ENCODE measurements at regions not wholly inside any gene's neighbourhood (a gene's known extent, or its start where the extent isn't known, plus 50 kb on each side); places are given as distances from the start of the nearest gene placed in this dataset.
"Not testable (repeated sequence)": the region's sequence is repeated elsewhere in the genome, so short reads cannot be mapped to it uniquely, and the experiment has no call there.

- Mint-ChIP-seq H3K36me3 (ENCODE audit: unreplicated experiment) (no peaks in the 10 kb centered on the region), H3K4me3 (ENCODE audit: unreplicated experiment) (no peak overlapping the region), H3K27ac (ENCODE audit: unreplicated experiment) (peak overlapping the region; percentile 69), H3K4me1 (ENCODE audit: unreplicated experiment) (peaks cover 20% of the 10 kb centered on the region), H3K9me3 (ENCODE audit: unreplicated experiment) (no peaks in the 10 kb centered on the region), H3K27me3 (ENCODE audit: unreplicated experiment) (no peaks in the 10 kb centered on the region)
- no peak for TF ChIP-seq CTCF (IDR thresholded peaks at IDR 0.05)
- DNase-seq (ENCODE audit: extremely low spot score, unreplicated experiment), result no peak
Observed at GRCh38 chr7:32658034-32658433, 162.7 kb downstream of the AVL9 start.

GRCh38 chr7:32654549-32654948, 159.3 kb downstream of the AVL9 start:
- H3K27ac Mint-ChIP-seq (ENCODE audit: unreplicated experiment); H3K9me3 Mint-ChIP-seq (ENCODE audit: unreplicated experiment); H3K4me3 Mint-ChIP-seq (ENCODE audit: unreplicated experiment); DNase-seq (ENCODE audit: extremely low spot score, unreplicated experiment); H3K27me3 Mint-ChIP-seq (ENCODE audit: unreplicated experiment); H3K36me3 Mint-ChIP-seq (ENCODE audit: unreplicated experiment): not testable (repeated sequence)
- H3K4me1 Mint-ChIP-seq (ENCODE audit: unreplicated experiment), result peaks cover 16% of the 10 kb centered on the region

- H3K27ac Mint-ChIP-seq (ENCODE audit: unreplicated experiment); H3K36me3 Mint-ChIP-seq (ENCODE audit: unreplicated experiment); H3K9me3 Mint-ChIP-seq (ENCODE audit: unreplicated experiment); H3K4me3 Mint-ChIP-seq (ENCODE audit: unreplicated experiment); H3K4me1 Mint-ChIP-seq (ENCODE audit: unreplicated experiment); H3K27me3 Mint-ChIP-seq (ENCODE audit: unreplicated experiment); DNase-seq (ENCODE audit: extremely low spot score, unreplicated experiment): not testable (repeated sequence)
Observed at GRCh38 chr7:32650356-32650755, 155.1 kb downstream of the AVL9 start.

- H3K9me3 Mint-ChIP-seq (ENCODE audit: unreplicated experiment), result no peaks in the 10 kb centered on the region
- H3K4me3 Mint-ChIP-seq (ENCODE audit: unreplicated experiment), result no peak overlapping the region
- DNase-seq (ENCODE audit: extremely low spot score, unreplicated experiment), result no peak
- H3K4me1 Mint-ChIP-seq (ENCODE audit: unreplicated experiment), result no peaks in the 10 kb centered on the region
- H3K36me3 Mint-ChIP-seq (ENCODE audit: unreplicated experiment), result no peaks in the 10 kb centered on the region
- no peaks in the 10 kb centered on the region for H3K27me3 Mint-ChIP-seq (ENCODE audit: unreplicated experiment)
- no peak overlapping the region for H3K27ac Mint-ChIP-seq (ENCODE audit: unreplicated experiment)
- no peak for TF ChIP-seq CTCF (IDR thresholded peaks at IDR 0.05)
Observed at GRCh38 chr7:32648408-32649156, 153.3 kb downstream of the AVL9 start.

GRCh38 chr7:32645255-32645654, 150.0 kb downstream of the AVL9 start:
- H3K27ac Mint-ChIP-seq (ENCODE audit: unreplicated experiment); H3K4me3 Mint-ChIP-seq (ENCODE audit: unreplicated experiment); H3K4me1 Mint-ChIP-seq (ENCODE audit: unreplicated experiment); H3K27me3 Mint-ChIP-seq (ENCODE audit: unreplicated experiment); H3K36me3 Mint-ChIP-seq (ENCODE audit: unreplicated experiment); DNase-seq (ENCODE audit: extremely low spot score, unreplicated experiment): not testable (repeated sequence)
- peaks cover 13% of the 10 kb centered on the region for H3K9me3 Mint-ChIP-seq (ENCODE audit: unreplicated experiment)

GRCh38 chr7:32643194-32643593, 147.9 kb downstream of the AVL9 start:
- Mint-ChIP-seq H3K27me3 (ENCODE audit: unreplicated experiment) (no peaks in the 10 kb centered on the region), H3K4me1 (ENCODE audit: unreplicated experiment) (no peaks in the 10 kb centered on the region), H3K27ac (ENCODE audit: unreplicated experiment) (no peak overlapping the region), H3K36me3 (ENCODE audit: unreplicated experiment) (peaks cover 8% of the 10 kb centered on the region), H3K9me3 (ENCODE audit: unreplicated experiment) (peaks cover 13% of the 10 kb centered on the region), H3K4me3 (ENCODE audit: unreplicated experiment) (no peak overlapping the region)
- DNase-seq (ENCODE audit: extremely low spot score, unreplicated experiment), result no peak
- no peak for TF ChIP-seq CTCF (IDR thresholded peaks at IDR 0.05)
